ENCODE measurements at regions not wholly inside any gene's neighbourhood (a gene's known extent, or its start where the extent isn't known, plus 50 kb on each side); places are given as distances from the start of the nearest gene placed in this dataset.

- TF ChIP-seq YY1 (IDR thresholded peaks at IDR 0.05; ENCODE audit: insufficient read depth, insufficient read length), result no peak
- no peak for TF ChIP-seq SUZ12 (IDR thresholded peaks at IDR 0.05; ENCODE audit: extremely low read depth, insufficient read depth, insufficient read length)
- TF ChIP-seq ZNF274 (IDR thresholded peaks at IDR 0.05; ENCODE audit: low read depth, low read length), result no peak
These were observed 199.0 kb upstream of the FBXL4 start for GRCh38 chr6:99146711-99147110.
